ENCODE measurements at regions not wholly inside any gene's neighbourhood (a gene's known extent, or its start where the extent isn't known, plus 50 kb on each side); places are given as distances from the start of the nearest gene placed in this dataset.
A peak's percentile ranks its signal among the peaks of the same experiment; 100 is the strongest.
"Not testable (repeated sequence)": the region's sequence is repeated elsewhere in the genome, so short reads cannot be mapped to it uniquely, and the experiment has no call there.

GRCh38 chr12:83244001-83244400 is 557.3 kb downstream of the TMTC2 start:
- no peak for DNase-seq

GRCh38 chr12:83233987-83234386 is 547.3 kb downstream of the TMTC2 start:
- DNase-seq: not testable (repeated sequence)

DNA sequence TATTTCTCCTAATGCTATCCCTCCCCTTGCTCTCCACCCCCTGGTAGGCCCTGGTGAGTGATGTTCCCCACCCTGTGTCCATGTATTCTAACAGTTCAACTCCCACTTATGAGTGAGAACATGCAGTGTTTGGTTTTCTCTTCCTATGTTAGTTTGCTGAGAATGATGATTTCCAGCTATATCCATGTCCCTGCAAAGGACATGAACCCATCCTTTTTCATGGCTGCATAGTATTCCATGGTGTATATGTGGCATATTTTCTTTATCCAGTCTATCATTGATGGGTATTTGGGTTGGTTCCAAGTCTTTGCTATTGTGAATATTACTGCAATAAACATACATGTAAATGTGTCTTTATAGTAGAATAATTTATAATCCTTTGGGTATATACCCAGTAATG is 540.3 kb downstream of the TMTC2 start:
- DNase-seq: not testable (repeated sequence)

GRCh38 chr12:83225806-83226205 is 539.1 kb downstream of the TMTC2 start:
- DNase-seq: no peak

- DNase-seq: no peak
These were observed 537.3 kb downstream of the TMTC2 start for GRCh38 chr12:83224012-83224411.

DNA sequence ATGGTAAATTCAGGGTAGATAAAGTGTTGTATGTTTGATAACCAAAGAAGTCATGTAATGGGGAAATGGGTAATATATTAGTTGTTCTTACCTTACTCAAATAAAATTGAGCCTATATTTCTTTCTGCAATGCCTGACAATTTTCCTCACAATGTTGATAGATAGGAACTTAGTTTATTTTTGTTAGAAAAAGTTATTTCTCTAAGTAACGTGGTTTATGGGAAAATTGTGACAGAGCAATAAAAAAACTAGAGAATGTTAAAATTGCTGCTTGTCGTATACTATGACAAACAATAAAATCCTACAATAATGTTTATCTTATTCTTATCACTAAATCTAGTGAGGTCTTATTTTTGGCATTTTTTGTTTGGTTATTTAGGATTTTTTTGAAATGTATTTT is 534.1 kb downstream of the TMTC2 start:
- DNase-seq: no peak

DNA sequence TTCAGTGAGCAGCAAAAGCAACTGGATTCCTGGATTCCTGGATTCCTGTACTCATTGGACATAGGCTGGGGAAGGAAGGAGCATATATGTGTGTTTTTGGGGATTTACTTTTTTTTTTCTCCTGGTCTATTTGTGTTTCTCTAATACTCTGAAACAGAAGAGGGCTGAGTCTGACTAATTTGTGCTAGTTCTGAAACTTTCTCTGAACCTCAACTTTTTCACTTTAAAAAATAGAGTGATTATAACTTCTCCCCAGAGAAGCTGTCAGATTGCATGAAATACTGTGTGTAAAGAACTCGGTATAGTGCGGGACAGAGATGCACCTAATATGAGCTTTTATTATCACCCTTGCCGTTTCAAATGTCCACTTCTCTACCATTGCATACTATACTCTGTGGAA is 529.5 kb downstream of the TMTC2 start:
- DNase-seq: no peak

- DNase-seq: no peak
These were observed 527.5 kb downstream of the TMTC2 start for GRCh38 chr12:83214185-83214584.

- DNase-seq: no peak
These were observed 524.2 kb downstream of the TMTC2 start for GRCh38 chr12:83210933-83211332.

- DNase-seq: no peak
These were observed 512.4 kb downstream of the TMTC2 start for GRCh38 chr12:83199069-83199468.

GRCh38 chr12:83198291-83199015 is 511.7 kb downstream of the TMTC2 start:
- DNase-seq: no peak

GRCh38 chr12:83197483-83197914 is 510.8 kb downstream of the TMTC2 start:
- DNase-seq: no peak

DNA sequence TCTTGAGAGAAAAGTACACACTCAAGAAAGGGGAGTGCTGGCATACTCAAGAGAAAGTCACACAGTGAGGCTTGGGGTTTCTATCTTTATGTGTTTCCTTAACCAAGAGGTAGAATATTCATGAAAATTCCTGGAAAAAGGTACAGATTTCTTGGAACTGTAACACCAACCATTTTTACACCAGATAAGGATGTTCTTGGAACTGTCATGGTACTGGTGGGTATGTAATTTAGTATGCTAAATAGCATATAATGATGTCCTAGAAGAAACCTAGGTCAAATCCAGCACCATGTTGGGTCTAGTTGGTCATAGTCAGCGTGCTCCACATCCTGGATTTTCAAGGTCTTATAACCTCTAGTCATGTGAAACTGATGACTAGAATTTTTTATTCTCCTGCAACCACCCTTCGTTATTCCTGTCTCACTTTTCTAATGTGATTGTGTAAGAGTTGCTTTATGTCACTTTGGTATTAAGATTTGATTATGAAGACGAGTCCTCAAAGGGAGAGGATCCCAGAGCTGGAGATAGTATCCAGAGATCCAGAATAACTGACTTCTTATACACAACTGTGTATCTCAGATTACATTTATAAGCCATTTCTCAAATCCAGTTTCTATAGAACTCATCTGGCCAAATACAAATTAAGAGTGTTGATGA is 510.1 kb downstream of the TMTC2 start:
- DNase-seq: no peak

GRCh38 chr12:83190631-83191390 is 504.1 kb downstream of the TMTC2 start:
- DNase-seq: no peak

- peak; percentile 7 for DNase-seq
These were observed 499.7 kb downstream of the TMTC2 start for GRCh38 chr12:83186419-83186818.

- no peak for DNase-seq
These were observed 498.5 kb downstream of the TMTC2 start for GRCh38 chr12:83185241-83185640.
